Panc1 (cell line): ENCODE measurements at regions not wholly inside any gene's neighbourhood (a gene's known extent, or its start where the extent isn't known, plus 50 kb on each side); places are given as distances from the start of the nearest gene placed in this dataset.

Experiments used
- CTCF ChIP-seq: fragments of 450-650 bp; IDR thresholded peaks from 2 replicates; pipeline ENCODE4 v1.5.1; 2017; ENCODE audit warnings: mild to moderate bottlenecking
- POLR2AphosphoS5 ChIP-seq: IDR thresholded peaks from 2 replicates; pipeline ENCODE4 v1.6.1; 2012; ENCODE audit warnings: mild to moderate bottlenecking, low read depth, low read length, moderate library complexity
- REST ChIP-seq, 2 experiments: IDR thresholded peaks; 2 replicates each; pipeline ENCODE4 v1.6.1; 2011 to 2012; ENCODE audit warnings: low read depth in 2 of 2, control low read depth in 1 of 2, low read length in 1 of 2, mild to moderate bottlenecking in 1 of 2, moderate library complexity in 1 of 2; ENCODE audit not compliant: insufficient read depth in 1 of 2
- SIN3A ChIP-seq: IDR thresholded peaks from 2 replicates; pipeline ENCODE4 v1.6.1; 2012; ENCODE audit warnings: low read depth, mild to moderate bottlenecking, low read length, moderate library complexity, borderline replicate concordance; ENCODE audit not compliant: insufficient read depth

GRCh38 chr6:137320271-137320670 lies 101.1 kb upstream of the IFNGR1 start:
- TF ChIP-seq CTCF = no peak
- no peak for TF ChIP-seq SIN3A
- TF ChIP-seq POLR2AphosphoS5 = no peak
- TF ChIP-seq REST (IDR thresholded peaks at IDR 0.05; ENCODE audit: insufficient read depth in 1 of 2, low read depth in 2 of 2, low read length in 1 of 2) = no peak
